ENCODE measurements at regions not wholly inside any gene's neighbourhood (a gene's known extent, or its start where the extent isn't known, plus 50 kb on each side); places are given as distances from the start of the nearest gene placed in this dataset.
A peak's percentile ranks its signal among the peaks of the same experiment; 100 is the strongest.

DNA sequence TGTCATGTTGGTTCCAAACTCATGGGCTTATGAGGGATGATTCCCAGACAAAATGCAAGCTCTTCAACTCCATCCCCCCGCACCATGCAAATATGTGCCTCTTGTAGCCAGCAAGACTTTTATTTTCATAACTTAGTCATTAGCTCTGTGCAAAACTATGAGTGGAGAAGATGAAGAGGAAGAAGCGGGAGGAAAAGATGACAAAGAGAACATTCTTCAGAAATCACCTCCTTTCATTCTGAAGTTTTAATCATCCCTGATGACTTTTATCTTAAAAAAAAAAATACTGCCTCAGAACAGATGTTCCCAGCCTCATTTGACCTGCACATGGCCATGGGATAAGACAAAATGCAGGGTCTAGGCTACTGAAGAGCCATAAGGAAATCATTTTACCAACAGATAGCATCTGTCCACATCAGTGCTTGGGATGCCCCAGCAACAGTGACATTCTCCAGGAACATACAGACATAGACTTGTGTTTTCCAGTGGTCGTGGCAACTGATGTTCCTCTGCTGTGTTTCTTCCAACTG lies 145.5 kb downstream of the WNT5A start:
- peak; percentile 72 for DNase-seq (ENCODE audit: low read depth)

GRCh38 chr3:55339819-55340218 lies 147.3 kb downstream of the WNT5A start:
- no peak for DNase-seq (ENCODE audit: low read depth)

DNA sequence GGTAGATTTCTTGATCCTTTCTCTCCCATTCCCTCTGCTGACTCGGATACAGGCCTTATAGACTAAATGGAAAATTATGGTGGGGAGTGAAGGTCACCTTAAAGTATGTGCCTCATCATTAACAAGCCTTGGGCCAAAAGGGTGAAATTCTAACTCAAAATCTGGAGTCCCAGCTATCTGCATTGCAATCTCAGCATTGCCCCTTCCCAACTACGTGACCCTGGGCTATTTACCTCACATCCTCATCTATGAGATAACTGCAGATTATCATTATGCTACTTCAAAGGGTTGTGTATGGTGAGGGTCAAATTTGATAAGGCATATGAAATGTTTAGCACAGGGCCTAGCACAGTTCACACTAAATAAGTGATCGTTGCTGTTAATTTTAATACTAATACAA lies 147.7 kb downstream of the WNT5A start:
- DNase-seq (ENCODE audit: low read depth): no peak

DNA sequence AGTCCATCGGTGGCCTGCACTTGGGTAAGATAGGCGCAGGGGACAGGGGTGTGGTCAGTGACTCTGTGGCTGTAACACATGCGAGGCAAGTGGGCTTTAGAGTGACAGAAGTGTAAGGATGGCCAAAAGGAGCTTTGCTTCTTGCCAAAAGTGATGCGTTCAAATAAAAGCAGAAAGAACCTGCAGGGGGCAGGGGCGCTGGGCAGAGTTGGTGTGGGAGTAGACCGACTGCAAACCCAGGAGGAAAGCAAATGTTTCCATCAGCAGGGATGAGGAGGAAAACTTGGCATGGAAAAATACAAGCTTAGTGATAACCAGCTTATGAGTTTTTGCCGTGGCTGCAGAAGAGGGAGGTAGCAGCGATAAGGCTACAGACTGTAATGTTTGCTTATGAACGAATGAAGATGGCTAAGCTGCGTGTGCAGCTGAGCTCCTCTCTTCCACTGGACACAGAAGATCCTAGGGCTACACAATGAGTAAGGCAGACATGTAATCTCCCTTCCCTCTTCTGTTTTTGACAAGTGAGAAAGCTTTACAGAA lies 149.4 kb downstream of the WNT5A start:
- DNase-seq (ENCODE audit: low read depth): no peak

DNA sequence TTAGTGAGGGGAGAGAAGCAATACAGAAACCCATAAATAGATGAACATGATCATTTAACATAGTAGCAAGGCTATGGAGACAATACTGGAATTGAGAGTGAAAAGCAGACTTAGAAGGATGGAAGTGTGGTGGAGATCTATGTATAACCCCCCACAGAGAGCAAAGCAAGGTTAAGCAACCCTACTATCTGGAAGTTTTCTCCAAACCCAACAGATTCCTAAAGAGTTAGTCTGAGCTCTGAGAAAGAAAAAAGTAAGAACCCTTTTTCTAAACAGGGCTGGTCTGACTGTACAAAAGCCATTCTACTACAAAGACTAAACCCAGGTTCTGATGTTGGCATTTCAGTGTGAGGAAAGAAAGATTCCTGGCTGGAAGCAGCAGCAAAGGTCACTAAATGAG lies 153.2 kb downstream of the WNT5A start:
- peak; percentile 74 for DNase-seq (ENCODE audit: low read depth)

GRCh38 chr3:55333046-55333445 lies 154.1 kb downstream of the WNT5A start:
- no peak for DNase-seq (ENCODE audit: low read depth)

GRCh38 chr3:55332176-55332575 lies 154.9 kb downstream of the WNT5A start:
- DNase-seq (ENCODE audit: low read depth): no peak

GRCh38 chr3:55331524-55331923 lies 155.6 kb downstream of the WNT5A start:
- no peak for DNase-seq (ENCODE audit: low read depth)

DNA sequence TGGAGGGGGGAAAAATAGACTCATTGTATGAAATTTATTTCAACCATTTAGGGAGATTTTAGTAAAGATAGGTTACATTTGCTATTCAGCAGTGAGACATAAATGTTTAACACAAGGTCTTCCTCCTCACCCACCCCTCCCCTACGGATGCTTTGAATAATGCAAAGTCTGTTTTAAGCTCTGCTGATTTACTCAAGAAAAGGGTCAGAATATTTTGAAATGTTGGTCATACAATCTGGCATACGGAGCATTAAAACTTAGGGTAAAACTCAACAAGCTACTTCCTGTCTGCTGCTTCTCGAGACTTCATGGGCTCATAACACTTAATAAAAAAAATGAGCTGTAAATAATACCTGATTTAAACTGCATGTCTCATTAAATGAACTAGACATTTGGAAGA lies 156.3 kb downstream of the WNT5A start:
- no peak for DNase-seq (ENCODE audit: low read depth)

GRCh38 chr3:55330355-55330754 lies 156.8 kb downstream of the WNT5A start:
- DNase-seq (ENCODE audit: low read depth): peak; percentile 93

DNA sequence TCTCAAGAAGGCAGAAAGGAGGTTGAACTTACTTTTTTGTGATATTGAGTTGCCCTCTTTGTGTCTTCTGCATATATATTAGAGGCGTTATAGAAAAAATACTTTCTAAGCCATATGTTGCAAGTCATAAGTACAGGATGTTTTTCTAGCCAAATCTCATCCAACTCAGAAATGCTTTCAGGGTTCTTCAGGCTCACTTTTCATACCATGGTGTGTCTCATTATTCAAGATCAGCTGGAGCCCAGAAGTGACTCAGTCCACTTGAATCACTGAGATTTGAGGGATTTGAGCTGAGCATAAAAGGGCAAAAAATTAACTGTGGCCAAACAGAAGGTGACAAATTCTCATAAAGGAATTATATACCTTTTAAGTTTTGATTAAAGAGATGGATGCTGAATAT lies 157.3 kb downstream of the WNT5A start:
- DNase-seq (ENCODE audit: low read depth): peak; percentile 89

DNA sequence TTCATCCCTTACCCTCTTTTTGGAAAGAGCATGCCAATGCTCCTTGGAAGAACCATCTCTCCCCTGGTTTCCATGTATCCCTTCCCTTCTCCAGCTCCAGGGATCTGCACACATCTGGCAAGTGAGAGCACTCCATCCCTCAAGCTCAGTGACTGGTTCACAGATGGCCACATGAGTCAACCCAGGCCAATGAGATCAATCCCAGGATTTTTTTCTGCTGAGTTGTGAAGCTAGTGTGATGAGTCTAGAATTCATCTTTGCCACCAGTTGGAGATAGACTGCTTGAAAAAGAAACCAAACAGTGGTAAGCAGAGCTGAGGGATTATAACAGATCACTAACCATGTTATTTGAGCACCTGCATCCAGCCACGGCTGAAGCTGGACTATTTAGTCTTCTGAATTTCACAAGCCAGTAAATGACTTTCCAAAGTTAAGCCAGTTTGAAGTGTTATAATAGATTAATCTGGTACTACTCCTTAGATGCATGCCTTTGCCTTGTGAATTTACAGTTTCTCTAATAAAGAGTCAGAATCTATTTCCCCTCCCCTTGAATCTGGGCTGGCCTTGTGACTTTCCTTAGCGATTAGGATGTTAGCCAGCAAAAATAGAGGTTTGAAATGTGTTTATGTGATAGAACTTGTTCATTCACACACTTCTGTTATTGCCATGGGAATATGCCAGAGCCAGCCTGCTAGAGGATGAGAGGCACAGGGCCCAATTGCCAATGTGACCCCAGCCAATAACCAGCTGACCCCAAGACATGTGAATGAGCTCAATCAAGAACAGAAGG lies 159.8 kb downstream of the WNT5A start:
- DNase-seq (ENCODE audit: low read depth): no peak

DNA sequence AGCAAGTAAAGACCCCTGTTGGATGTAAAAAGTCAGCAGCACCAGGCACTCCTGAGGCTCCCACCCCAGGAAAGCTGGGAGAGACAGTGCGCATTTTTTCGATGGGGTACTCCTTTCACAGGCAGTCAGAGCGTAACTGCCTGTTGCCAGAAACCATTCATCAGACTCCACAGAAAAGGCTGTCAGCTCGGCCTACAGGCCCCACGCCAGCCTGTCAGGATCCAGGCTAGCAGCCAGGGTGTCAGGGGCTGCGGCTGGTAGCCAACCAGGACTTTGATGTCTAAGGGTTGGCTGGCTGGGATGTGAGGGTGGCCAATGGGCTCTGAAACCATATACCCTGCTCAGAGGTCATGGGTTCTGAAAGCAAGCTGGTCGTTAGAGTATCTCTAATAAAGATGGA lies 164.5 kb downstream of the WNT5A start:
- no peak for DNase-seq (ENCODE audit: low read depth)

- no peak for DNase-seq (ENCODE audit: low read depth)
Observed at GRCh38 chr3:55320928-55321327, 166.2 kb downstream of the WNT5A start.

DNA sequence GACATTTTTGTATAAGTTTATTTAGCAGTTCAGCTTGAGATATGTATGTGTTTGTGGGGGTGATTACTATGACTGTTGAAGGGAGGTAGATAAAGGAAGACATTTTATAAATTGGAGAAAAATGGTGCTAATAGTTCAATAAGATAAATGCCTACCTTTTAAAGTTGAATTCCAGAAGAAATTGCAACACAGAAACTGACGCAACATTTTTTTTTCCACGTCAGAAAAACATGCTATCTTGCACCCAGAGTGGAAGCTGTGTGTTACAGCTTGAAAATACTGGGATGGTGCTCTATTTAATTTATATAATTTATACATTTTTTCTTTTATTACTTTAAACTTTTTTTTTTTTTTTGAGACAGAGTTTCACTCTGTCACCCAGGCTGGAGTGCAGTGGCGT lies 171.7 kb downstream of the WNT5A start:
- DNase-seq (ENCODE audit: low read depth): no peak

DNA sequence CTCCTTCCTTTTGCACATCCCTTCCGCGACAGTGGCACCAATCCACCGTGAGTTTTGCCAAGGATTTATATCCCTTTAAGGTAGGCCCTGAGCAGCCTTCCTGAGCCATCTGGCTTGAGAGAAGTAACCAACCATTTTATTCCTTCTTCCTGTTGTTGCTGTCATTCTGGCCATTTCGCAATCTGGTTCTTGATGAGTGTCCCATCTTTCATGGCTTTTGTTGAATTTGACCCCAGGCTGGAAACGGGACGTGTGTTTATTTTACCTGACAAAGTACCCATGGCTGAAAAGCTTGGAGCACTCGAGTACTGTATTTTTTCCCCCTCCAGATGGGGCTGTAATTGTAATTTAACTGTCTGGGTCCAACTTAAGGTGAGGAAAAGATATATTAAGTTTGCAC lies 173.4 kb downstream of the WNT5A start:
- no peak for DNase-seq (ENCODE audit: low read depth)

DNA sequence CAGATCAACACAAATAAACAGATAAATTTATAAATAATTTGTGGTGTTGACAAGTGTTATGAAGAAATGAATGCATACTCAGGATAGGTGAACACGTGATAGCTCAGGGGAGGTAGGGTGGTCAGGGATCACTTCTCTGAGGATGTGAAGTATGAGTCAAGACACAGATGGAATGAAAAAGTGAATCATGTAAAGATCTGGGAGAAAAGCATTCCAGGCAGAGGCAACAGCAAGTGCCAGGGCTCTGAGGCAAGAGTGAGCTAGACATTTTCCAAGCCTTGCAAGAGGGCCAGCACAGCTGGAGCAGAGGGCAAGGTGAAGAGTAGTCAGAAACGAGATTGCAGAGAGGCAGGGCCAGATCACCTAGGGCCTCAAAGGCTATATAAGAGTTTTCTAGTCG lies 177.8 kb downstream of the WNT5A start:
- no peak for DNase-seq (ENCODE audit: low read depth)

- no peak for DNase-seq (ENCODE audit: low read depth)
Observed at GRCh38 chr3:55307622-55308021, 179.5 kb downstream of the WNT5A start.

GRCh38 chr3:55305696-55306485 lies 181.2 kb downstream of the WNT5A start:
- DNase-seq (ENCODE audit: low read depth): no peak

- no peak for DNase-seq (ENCODE audit: low read depth)
Observed at GRCh38 chr3:55300701-55301100, 186.4 kb downstream of the WNT5A start.

DNA sequence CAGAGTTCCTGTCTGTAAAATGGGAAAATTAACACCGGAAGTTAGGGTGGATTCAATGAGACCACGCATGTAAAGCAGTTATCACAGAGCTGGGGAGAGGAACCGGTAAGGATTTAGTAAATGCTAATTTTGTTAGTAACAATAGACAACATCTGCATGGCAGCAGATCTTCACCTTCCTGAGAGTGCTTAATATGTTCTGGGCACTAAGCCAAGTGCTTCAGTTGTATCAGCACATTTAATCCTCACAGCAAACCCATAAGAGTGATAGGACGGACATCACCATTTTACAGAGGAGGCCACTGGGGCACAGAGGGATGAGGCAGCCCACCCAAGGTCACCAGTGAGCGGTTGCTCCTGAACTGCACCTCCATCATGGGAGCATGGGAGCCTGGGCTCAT lies 189.4 kb downstream of the WNT5A start:
- no peak for DNase-seq (ENCODE audit: low read depth)

DNA sequence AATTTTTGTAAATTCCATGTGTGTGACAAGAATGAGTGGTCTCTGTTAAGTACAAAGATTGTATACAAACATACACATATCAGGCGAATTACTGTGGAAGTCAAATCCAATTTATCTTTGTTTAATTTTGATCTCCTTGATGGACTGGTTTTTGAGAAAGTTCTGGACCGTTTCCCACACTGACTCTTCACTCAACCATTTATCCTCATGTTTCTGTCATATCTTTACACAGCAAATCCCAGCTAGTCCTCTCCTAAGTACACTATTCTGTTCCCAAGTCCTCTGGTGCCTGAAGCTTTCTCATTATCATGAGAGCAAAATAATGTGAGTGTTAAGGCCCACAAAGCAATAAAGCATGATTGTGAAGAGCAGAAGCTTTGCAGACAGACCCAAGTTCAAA lies 189.9 kb downstream of the WNT5A start:
- no peak for DNase-seq (ENCODE audit: low read depth)

DNA sequence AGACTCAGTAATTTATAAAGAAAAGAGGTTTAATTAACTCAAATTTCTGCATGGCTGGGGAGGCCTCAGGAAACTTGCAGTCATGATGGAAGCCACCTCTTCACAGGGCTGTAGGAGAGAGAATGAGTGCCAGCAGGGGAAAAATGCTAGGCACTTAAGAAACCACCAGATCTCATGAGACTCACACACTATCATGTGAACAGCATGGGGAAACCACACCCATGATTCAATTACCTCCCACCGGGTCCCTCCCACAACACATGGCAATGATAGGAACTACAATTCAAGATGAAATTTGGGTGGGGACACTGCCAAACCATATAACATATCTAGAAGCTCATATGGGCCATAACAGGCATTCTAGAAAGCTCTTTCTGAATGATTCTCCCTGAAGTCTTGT lies 190.3 kb downstream of the WNT5A start:
- no peak for DNase-seq (ENCODE audit: low read depth)

All from GM04503 (cell line).